OCI-LY7 (cell line): ENCODE measurements at regions not wholly inside any gene's neighbourhood (a gene's known extent, or its start where the extent isn't known, plus 50 kb on each side); places are given as distances from the start of the nearest gene placed in this dataset.
"Not testable (repeated sequence)": the region's sequence is repeated elsewhere in the genome, so short reads cannot be mapped to it uniquely, and the experiment has no call there.

Source experiments
- BruUV-seq: library from RNA; stranded (reverse); fragments of 400-500 nt; replicated peaks from 2 replicates; lab custom pipeline; 2021; lab: Mats Ljungman, UMichigan
- CTCF ChIA-PET: fragments of 300-600 bp; sonication (Branson Sonifier 250); formaldehyde crosslinking; loops from one replicate; lab custom pipeline; 2022; ENCODE audit warnings: antibody characterized with exemption; ENCODE audit not compliant: unreplicated experiment; lab: Charles Lee
- POLR2A ChIA-PET: fragments of 300-600 bp; sonication (Branson Sonifier 250); formaldehyde crosslinking; loops from one replicate; lab custom pipeline; 2022; ENCODE audit warnings: antibody characterized with exemption; lab: Charles Lee
- DNase-seq: peaks from one replicate; pipeline ENCODE4 v3.0.0-alpha.2; 2015; ENCODE audit warnings: low spot score
- H2AFZ ChIP-seq: fragments of 200-600 bp; sonication (generic), shearing (Covaris generic); 2 replicates; pipeline ENCODE4 v1.6.1; 2014; ENCODE audit warnings: mild to moderate bottlenecking, antibody characterized with exemption, low read length, moderate library complexity
- H3K27ac ChIP-seq: fragments of 200-600 bp; sonication (generic); 2 replicates; pipeline ENCODE4 v1.5.1; 2014; ENCODE audit warnings: mixed run types, low read depth, mild to moderate bottlenecking, moderate library complexity, low read length, inconsistent platforms; ENCODE audit not compliant: poor library complexity, severe bottlenecking
- H3K36me3 ChIP-seq: fragments of 200-600 bp; sonication (generic); 2 replicates; pipeline ENCODE4 v1.6.1; 2014; ENCODE audit warnings: mild to moderate bottlenecking, antibody characterized with exemption, low read length, moderate library complexity, mixed read lengths; ENCODE audit not compliant: insufficient read depth
- H3K4me1 ChIP-seq: fragments of 200-600 bp; sonication (generic); 2 replicates; pipeline ENCODE4 v1.5.1; 2014; ENCODE audit warnings: mild to moderate bottlenecking, low read length; ENCODE audit not compliant: insufficient read depth, poor library complexity, severe bottlenecking
- H3K4me2 ChIP-seq: fragments of 200-600 bp; sonication (generic); 2 replicates; pipeline ENCODE4 v1.6.1; 2014; ENCODE audit warnings: mild to moderate bottlenecking, low read length
- H3K4me3 ChIP-seq: fragments of 200-600 bp; sonication (generic); 2 replicates; pipeline ENCODE4 v1.5.1; 2014; ENCODE audit warnings: mild to moderate bottlenecking, low read depth, low read length; ENCODE audit not compliant: poor library complexity, severe bottlenecking
- H3K79me2 ChIP-seq: fragments of 200-600 bp; sonication (generic); 2 replicates; pipeline ENCODE4 v1.6.1; 2016; ENCODE audit warnings: low read depth, mild to moderate bottlenecking, low read length, moderate library complexity, mixed read lengths; ENCODE audit not compliant: insufficient read depth
- H3K9me2 ChIP-seq: fragments of 200-600 bp; sonication (generic); 2 replicates; pipeline ENCODE4 v1.6.1; 2016; ENCODE audit warnings: mild to moderate bottlenecking, low read length, mixed read lengths; ENCODE audit not compliant: insufficient read depth
- H3K9me3 ChIP-seq: fragments of 200-600 bp; sonication (generic); 2 replicates; pipeline ENCODE4 v1.6.1; 2014; ENCODE audit warnings: mild to moderate bottlenecking, mixed run types, low read length, mixed read lengths
- H4K20me1 ChIP-seq: fragments of 200-600 bp; sonication (generic); 2 replicates; pipeline ENCODE4 v1.6.1; 2014; ENCODE audit warnings: mild to moderate bottlenecking, antibody characterized with exemption, low read length, moderate library complexity, mixed read lengths; ENCODE audit not compliant: insufficient read depth
- CTCF ChIP-seq: fragments of 200-600 bp; sonication (generic); conservative IDR thresholded peaks from 2 replicates; pipeline ENCODE4 v1.5.1; 2014; ENCODE audit warnings: mild to moderate bottlenecking, antibody characterized with exemption, low read length, moderate library complexity, mixed read lengths
- EZH2phosphoT487 ChIP-seq: fragments of 200-600 bp; sonication (generic); IDR thresholded peaks from 2 replicates; pipeline ENCODE4 v1.6.1; 2018; ENCODE audit warnings: low read depth, borderline replicate concordance, mild to moderate bottlenecking, mixed run types, antibody characterized with exemption, low read length, moderate library complexity, mixed read lengths
- intact Hi-C: fragments of 100-400 bp; cut with micrococcal nuclease; formaldehyde crosslinking; loops from one replicate; pipeline ENCODE4 v1.10.0; 2022; ENCODE audit not compliant: unreplicated experiment

- Histone ChIP-seq H3K4me1 (no peaks in the 10 kb centered on the region), H3K36me3 (no peaks in the 10 kb centered on the region), H4K20me1 (no peaks in the 10 kb centered on the region), H3K9me2 (no peaks in the 10 kb centered on the region), H3K9me3 (no peaks in the 10 kb centered on the region), H2AFZ (no peak overlapping the region), H3K4me3 (no peak overlapping the region), H3K79me2 (no peaks in the 10 kb centered on the region), H3K27ac (no peak overlapping the region), H3K4me2 (no peak overlapping the region)
- TF ChIP-seq EZH2phosphoT487 (no peak), CTCF (no peak)
- no peak for DNase-seq
- BruUV-seq = no TSS peak
- intact Hi-C loops = no loop called here
- ChIA-PET POLR2A (no interaction called here), CTCF (no interaction called here)
Observed at GRCh38 chr6:48378884-48379407, 267.9 kb upstream of the PTCHD4 start.

GRCh38 chr6:48377115-48377514, 266.1 kb upstream of the PTCHD4 start:
- Histone ChIP-seq H3K4me2 (no peak overlapping the region), H3K27ac (no peak overlapping the region), H2AFZ (no peak overlapping the region), H4K20me1 (no peaks in the 10 kb centered on the region), H3K4me1 (no peaks in the 10 kb centered on the region), H3K9me2 (no peaks in the 10 kb centered on the region), H3K79me2 (no peaks in the 10 kb centered on the region), H3K9me3 (no peaks in the 10 kb centered on the region), H3K36me3 (no peaks in the 10 kb centered on the region), H3K4me3 (no peak overlapping the region)
- no peak for TF ChIP-seq CTCF
- TF ChIP-seq EZH2phosphoT487 = no peak
- no peak for DNase-seq
- CTCF ChIA-PET = no interaction called here
- intact Hi-C loops = no loop called here
- BruUV-seq = no TSS peak
- POLR2A ChIA-PET = no interaction called here

GRCh38 chr6:48371226-48371625, 260.2 kb upstream of the PTCHD4 start:
- H3K36me3 ChIP-seq, H3K4me3 ChIP-seq, H3K4me2 ChIP-seq, CTCF ChIA-PET, DNase-seq, H3K79me2 ChIP-seq, intact Hi-C loops, H4K20me1 ChIP-seq, H3K4me1 ChIP-seq, H3K27ac ChIP-seq, H3K9me3 ChIP-seq, BruUV-seq, H3K9me2 ChIP-seq, H2AFZ ChIP-seq, POLR2A ChIA-PET: not testable (repeated sequence)
